ENCODE measurements at regions not wholly inside any gene's neighbourhood (a gene's known extent, or its start where the extent isn't known, plus 50 kb on each side); places are given as distances from the start of the nearest gene placed in this dataset.

DNA sequence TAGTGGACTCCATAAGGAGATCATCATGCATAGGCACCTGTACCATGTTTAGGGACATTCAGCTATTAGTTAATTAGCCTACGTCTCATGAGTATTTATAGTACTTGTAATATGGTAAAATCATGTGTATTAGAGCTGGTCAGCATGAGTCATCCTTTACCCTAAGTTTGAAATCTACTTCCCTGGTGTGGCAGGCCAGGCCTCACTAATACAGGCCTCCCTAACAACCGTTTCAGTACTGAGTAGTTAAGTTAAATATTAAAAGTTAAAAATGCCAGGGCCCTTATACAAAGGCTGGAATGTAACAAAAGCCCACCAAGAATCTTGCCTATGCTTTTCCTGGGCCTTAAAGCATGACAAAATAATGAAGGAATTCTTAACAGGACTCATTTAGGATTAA is 356.3 kb upstream of the DPYD start:
- TF ChIP-seq, protein P1, sequence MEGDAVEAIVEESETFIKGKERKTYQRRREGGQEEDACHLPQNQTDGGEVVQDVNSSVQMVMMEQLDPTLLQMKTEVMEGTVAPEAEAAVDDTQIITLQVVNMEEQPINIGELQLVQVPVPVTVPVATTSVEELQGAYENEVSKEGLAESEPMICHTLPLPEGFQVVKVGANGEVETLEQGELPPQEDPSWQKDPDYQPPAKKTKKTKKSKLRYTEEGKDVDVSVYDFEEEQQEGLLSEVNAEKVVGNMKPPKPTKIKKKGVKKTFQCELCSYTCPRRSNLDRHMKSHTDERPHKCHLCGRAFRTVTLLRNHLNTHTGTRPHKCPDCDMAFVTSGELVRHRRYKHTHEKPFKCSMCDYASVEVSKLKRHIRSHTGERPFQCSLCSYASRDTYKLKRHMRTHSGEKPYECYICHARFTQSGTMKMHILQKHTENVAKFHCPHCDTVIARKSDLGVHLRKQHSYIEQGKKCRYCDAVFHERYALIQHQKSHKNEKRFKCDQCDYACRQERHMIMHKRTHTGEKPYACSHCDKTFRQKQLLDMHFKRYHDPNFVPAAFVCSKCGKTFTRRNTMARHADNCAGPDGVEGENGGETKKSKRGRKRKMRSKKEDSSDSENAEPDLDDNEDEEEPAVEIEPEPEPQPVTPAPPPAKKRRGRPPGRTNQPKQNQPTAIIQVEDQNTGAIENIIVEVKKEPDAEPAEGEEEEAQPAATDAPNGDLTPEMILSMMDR (IDR thresholded peaks at IDR 0.05) = no peak
- TF ChIP-seq POLR2AphosphoS5 (IDR thresholded peaks at IDR 0.05) = no peak
- no peak for TF ChIP-seq POLR2A (IDR thresholded peaks at IDR 0.05)
